Left ventricle myocardium inferior (tissue), 1 donor: ENCODE measurements at regions not wholly inside any gene's neighbourhood (a gene's known extent, or its start where the extent isn't known, plus 50 kb on each side); places are given as distances from the start of the nearest gene placed in this dataset.

Source experiments
- DNase-seq: peaks from one replicate; pipeline ENCODE4 v3.0.0-alpha.2; 2020
- H3K27ac ChIP-seq: fragments of 200-600 bp; replicated peaks from 2 replicates; pipeline ENCODE4 v1.8.0; 2021
- H3K27me3 ChIP-seq: fragments of 200-600 bp; 2 replicates; pipeline ENCODE4 v1.8.0; 2021; ENCODE audit warnings: low read depth
- H3K36me3 ChIP-seq: fragments of 200-600 bp; 2 replicates; pipeline ENCODE4 v1.8.0; 2021
- H3K4me1 ChIP-seq: fragments of 200-600 bp; 2 replicates; pipeline ENCODE4 v1.8.0; 2021
- H3K4me3 ChIP-seq: fragments of 200-600 bp; 2 replicates; pipeline ENCODE4 v1.8.0; 2021; ENCODE audit warnings: mild to moderate bottlenecking, moderate library complexity
- H3K9me3 ChIP-seq: fragments of 200-600 bp; replicated peaks from 2 replicates; pipeline ENCODE4 v1.8.0; 2021
- CTCF ChIP-seq: fragments of 200-600 bp; IDR thresholded peaks from 2 replicates; pipeline ENCODE4 v1.8.0; 2021; ENCODE audit warnings: antibody characterized with exemption, mild to moderate bottlenecking, borderline replicate concordance
- intact Hi-C: fragments of 100-400 bp; cut with micrococcal nuclease; formaldehyde crosslinking; loops from one replicate; pipeline ENCODE4 v1.11.0; 2022
- donor health status: DM: no; HTN: yes; CAD: no; lungs with severe emphysema.

DNA sequence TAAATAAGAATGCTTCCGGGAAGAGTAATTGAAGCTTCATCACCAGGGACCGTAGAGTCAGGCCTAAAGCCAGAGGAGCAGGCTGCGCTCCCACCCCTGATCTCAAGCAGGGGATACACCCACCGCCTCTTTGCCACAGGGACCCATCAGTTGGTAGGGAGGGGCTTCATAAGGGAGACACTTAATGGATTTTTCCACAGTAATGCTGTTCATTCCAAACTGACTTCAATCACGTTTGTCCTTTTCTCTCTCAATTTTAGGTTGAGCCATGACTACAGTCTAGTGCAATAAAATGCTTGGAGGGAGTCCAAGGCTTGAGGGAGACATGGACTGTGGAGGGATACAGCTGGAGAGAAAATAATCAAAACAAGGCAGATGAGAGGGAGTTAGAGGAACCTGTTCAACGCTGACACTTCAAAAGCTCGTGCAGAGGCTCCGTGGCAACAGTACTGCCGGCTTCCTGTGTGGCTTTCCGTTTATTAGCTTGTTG is 111.5 kb downstream of the SEC16B start:
- DNase-seq: no peak
- no peaks in the 10 kb centered on the region for H3K9me3 ChIP-seq
- no peaks in the 10 kb centered on the region for H3K36me3 ChIP-seq
- H3K4me3 ChIP-seq: no peak overlapping the region
- TF ChIP-seq CTCF: no peak
- no peaks in the 10 kb centered on the region for H3K4me1 ChIP-seq
- intact Hi-C loops: no loop called here
- no peaks in the 10 kb centered on the region for H3K27me3 ChIP-seq
- no peak overlapping the region for H3K27ac ChIP-seq

GRCh38 chr1:177857285-177857684 is 112.6 kb downstream of the SEC16B start:
- intact Hi-C loops: no loop called here
- no peak overlapping the region for H3K27ac ChIP-seq
- DNase-seq: no peak
- H3K4me1 ChIP-seq: no peaks in the 10 kb centered on the region
- H3K9me3 ChIP-seq: no peaks in the 10 kb centered on the region
- H3K36me3 ChIP-seq: no peaks in the 10 kb centered on the region
- no peak for TF ChIP-seq CTCF
- H3K4me3 ChIP-seq: no peak overlapping the region
- no peaks in the 10 kb centered on the region for H3K27me3 ChIP-seq

GRCh38 chr1:177854951-177855350 is 114.9 kb downstream of the SEC16B start:
- intact Hi-C loops: no loop called here
- DNase-seq: no peak
- no peaks in the 10 kb centered on the region for H3K36me3 ChIP-seq
- peak; percentile 44 for TF ChIP-seq CTCF
- no peaks in the 10 kb centered on the region for H3K9me3 ChIP-seq
- H3K4me1 ChIP-seq: no peaks in the 10 kb centered on the region
- no peak overlapping the region for H3K4me3 ChIP-seq
- H3K27me3 ChIP-seq: no peaks in the 10 kb centered on the region
- no peak overlapping the region for H3K27ac ChIP-seq

DNA sequence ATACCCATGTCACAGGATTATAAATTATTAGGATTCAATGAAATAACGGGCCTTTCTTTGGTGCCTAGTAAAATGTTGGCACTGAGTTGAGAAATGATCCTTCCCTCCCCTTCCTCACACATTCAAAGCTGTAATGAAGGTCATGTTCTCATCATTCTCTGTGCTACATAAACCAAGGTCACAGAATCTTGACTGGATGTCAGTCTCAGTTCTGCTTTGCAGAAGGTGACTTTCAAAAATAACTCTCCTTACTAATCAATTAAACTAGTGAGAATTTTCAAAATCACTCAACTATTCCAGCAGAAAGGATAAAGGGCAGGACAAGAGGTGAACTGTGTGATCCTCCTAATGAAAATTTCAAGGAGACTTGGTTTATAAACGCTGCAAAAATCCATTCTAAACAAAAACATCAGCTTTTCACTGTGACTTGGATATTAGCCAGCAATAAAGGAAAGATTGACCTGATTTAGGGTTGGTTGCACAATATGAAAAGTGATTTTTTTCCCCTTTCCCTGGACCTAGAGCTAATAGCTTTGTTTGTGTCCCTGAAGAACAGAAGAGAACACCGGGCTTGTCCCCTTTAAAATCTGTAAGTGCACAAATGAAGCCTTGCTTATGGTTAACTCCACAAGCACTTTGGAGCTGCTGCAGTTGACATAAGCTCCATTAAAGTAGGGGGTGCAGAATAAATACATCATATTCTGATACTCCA is 120.1 kb downstream of the SEC16B start:
- no peak overlapping the region for H3K4me3 ChIP-seq
- H3K9me3 ChIP-seq: no peaks in the 10 kb centered on the region
- no peak for TF ChIP-seq CTCF
- no peak overlapping the region for H3K27ac ChIP-seq
- intact Hi-C loops: no loop called here
- no peak for DNase-seq
- H3K4me1 ChIP-seq: no peaks in the 10 kb centered on the region
- H3K36me3 ChIP-seq: no peaks in the 10 kb centered on the region
- H3K27me3 ChIP-seq: no peaks in the 10 kb centered on the region

DNA sequence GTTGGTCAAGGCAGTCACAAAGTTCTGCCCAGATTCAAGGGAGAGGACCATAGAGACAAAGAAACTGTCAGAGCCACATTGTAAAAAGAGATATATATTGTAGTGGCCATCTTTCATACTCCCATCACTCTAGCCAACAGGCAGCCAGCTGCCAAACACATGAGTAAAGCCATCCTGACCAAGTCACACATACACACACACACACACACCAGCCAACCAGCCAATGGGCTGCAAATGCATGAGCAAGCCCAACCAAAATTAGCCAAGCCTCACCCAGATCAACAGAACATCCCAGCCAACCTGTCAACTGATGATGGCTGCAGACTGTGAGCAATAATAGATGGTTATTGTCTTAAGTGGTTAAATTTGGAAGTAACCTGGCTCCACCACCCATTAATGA is 120.7 kb downstream of the SEC16B start:
- Histone ChIP-seq H3K4me3 (no peak overlapping the region), H3K27me3 (no peaks in the 10 kb centered on the region), H3K4me1 (no peaks in the 10 kb centered on the region), H3K9me3 (no peaks in the 10 kb centered on the region), H3K27ac (no peak overlapping the region), H3K36me3 (no peaks in the 10 kb centered on the region)
- TF ChIP-seq CTCF: no peak
- intact Hi-C loops: no loop called here
- DNase-seq: no peak
